Right cardiac atrium (tissue), 5 donors: ENCODE measurements at regions not wholly inside any gene's neighbourhood (a gene's known extent, or its start where the extent isn't known, plus 50 kb on each side); places are given as distances from the start of the nearest gene placed in this dataset.
A peak's percentile ranks its signal among the peaks of the same experiment; 100 is the strongest.

Experiments used
- ATAC-seq, 2 donors: fragments of 200-7000 bp; cut with Tn5 transposase; one replicate each; pipeline versions ENCODE4 v1.8.0 to v1.9.1; 2020; ENCODE audit warnings: moderate library complexity in 2 of 2, mild to moderate bottlenecking in 1 of 2
- DNase-seq, 3 donors: peaks; one replicate each; pipeline ENCODE4 v3.0.0-alpha.2; 2020
- H3K27ac ChIP-seq: one replicate; pipeline ENCODE4 v1.5.1; 2013; ENCODE audit warnings: mild to moderate bottlenecking, low read length, control low read depth, moderate library complexity
- H3K27me3 ChIP-seq: one replicate; pipeline ENCODE4 v1.6.1; 2013; ENCODE audit not compliant: control insufficient read depth, insufficient read depth
- H3K4me1 ChIP-seq: one replicate; pipeline ENCODE4 v1.6.1; 2013; ENCODE audit warnings: low read length; ENCODE audit not compliant: control insufficient read depth, insufficient read depth
- H3K4me3 ChIP-seq: one replicate; pipeline ENCODE4 v1.5.1; 2013; ENCODE audit warnings: low read length, control low read depth
- H3K9me3 ChIP-seq: one replicate; pipeline ENCODE4 v1.6.1; 2013; ENCODE audit warnings: low read length; ENCODE audit not compliant: control insufficient read depth
- WGBS: extraction: QIAGEN DNeasy Blood & Tissue Kit; methylation state at CpG from one replicate; pipeline ENCODE4 v1.1.7; 2013; 5-methylcytosine and 5-hydroxymethylcytosine counted together
- intact Hi-C, 4 donors: fragments of 100-400 bp; cut with DNase I; formaldehyde crosslinking; loops; one replicate each; pipeline versions ENCODE4 v1.11.0 to v1.14.0; 2022 to 2023
- donor health status: healthy with polysubstance abuse.
- donor health status: DM: no; HTN: yes; CAD: no.
- donor health status: DM: no; HTN: no; CAD: no.
- donor health status: DM: no; HTN: yes; CAD: no; lungs with severe emphysema.
- donor health status: DM: yes; HTN: yes; CAD: no.

DNA sequence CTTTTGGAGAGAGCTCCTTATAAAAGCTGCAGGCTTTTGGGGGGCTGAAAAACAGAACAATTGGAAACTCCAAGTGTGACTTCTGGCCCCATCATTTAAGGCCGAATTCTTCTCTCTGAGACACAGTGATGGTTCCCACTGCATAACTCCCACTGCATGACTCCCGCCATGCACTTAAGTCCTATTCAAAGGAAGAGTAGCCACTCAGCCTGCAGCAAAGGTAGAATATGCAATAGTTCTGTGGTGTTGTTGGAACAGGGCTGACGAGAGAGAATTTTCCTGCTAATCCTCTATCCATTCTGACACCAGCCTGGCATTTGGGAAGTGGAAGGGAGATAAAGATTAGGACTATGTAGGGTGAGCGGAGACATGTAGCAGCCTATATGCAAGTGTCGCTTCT, 185.6 kb upstream of the ZNF462 start:
- ATAC-seq (no peak), DNase-seq (no peak)
- intact Hi-C loops: no loop called here
- Histone ChIP-seq H3K27ac (no peak overlapping the region), H3K9me3 (no peaks in the 10 kb centered on the region), H3K4me3 (no peak overlapping the region), H3K27me3 (no peaks in the 10 kb centered on the region), H3K4me1 (no peaks in the 10 kb centered on the region)
- 92% methylated on average over 5 of the region's 5 CpGs for WGBS

- H3K4me1 ChIP-seq: no peaks in the 10 kb centered on the region
- no peaks in the 10 kb centered on the region for H3K9me3 ChIP-seq
- H3K4me3 ChIP-seq: no peak overlapping the region
- peak; percentile 27 to 66 for ATAC-seq
- WGBS: 59% methylated on average over 4 of the region's 4 CpGs
- intact Hi-C loops: no loop called here
- no peak for DNase-seq
- no peaks in the 10 kb centered on the region for H3K27me3 ChIP-seq
- no peak overlapping the region for H3K27ac ChIP-seq
Measured at GRCh38 chr9:106677830-106678229, 185.1 kb upstream of the ZNF462 start.

DNA sequence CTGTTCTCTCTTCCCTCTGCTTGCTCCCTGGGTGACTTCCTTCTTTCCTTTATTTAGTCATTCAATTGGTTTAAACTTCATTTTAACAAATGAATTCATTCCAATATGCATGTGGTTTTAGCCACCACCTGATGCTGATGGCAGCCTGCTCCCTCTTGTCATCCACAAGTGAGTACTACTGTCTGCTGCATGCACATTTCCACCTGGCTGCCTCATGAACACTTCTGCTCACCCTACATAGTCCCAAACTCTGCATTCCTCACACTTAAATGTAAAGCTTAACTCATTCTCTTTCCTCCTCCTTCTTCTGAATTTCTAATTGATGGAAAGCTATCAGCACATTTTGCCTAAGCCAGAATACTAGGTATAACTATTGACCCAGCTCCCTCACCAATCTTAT, 184.7 kb upstream of the ZNF462 start:
- DNase-seq (no peak), ATAC-seq (no peak)
- H3K4me3 ChIP-seq: no peak overlapping the region
- H3K4me1 ChIP-seq: no peaks in the 10 kb centered on the region
- intact Hi-C loops: no loop called here
- no peaks in the 10 kb centered on the region for H3K9me3 ChIP-seq
- H3K27me3 ChIP-seq: no peaks in the 10 kb centered on the region
- H3K27ac ChIP-seq: no peak overlapping the region

- intact Hi-C loops: no loop called here
- Histone ChIP-seq H3K4me1 (no peaks in the 10 kb centered on the region), H3K27ac (no peak overlapping the region), H3K4me3 (no peak overlapping the region), H3K27me3 (no peaks in the 10 kb centered on the region), H3K9me3 (no peaks in the 10 kb centered on the region)
- ATAC-seq (peak; percentile 66 to 83), DNase-seq (no peak)
- 48% methylated on average over 2 of the region's 2 CpGs for WGBS
Measured at GRCh38 chr9:106682420-106682819, 180.5 kb upstream of the ZNF462 start.

- Histone ChIP-seq H3K27me3 (no peaks in the 10 kb centered on the region), H3K4me3 (no peak overlapping the region), H3K27ac (no peak overlapping the region), H3K4me1 (no peaks in the 10 kb centered on the region), H3K9me3 (no peaks in the 10 kb centered on the region)
- intact Hi-C loops: no loop called here
- DNase-seq (no peak), ATAC-seq (no peak)
Measured at GRCh38 chr9:106683454-106683853, 179.5 kb upstream of the ZNF462 start.

GRCh38 chr9:106684940-106685695, 177.8 kb upstream of the ZNF462 start:
- ATAC-seq: no peak
- Histone ChIP-seq H3K27ac (no peak overlapping the region), H3K9me3 (no peaks in the 10 kb centered on the region), H3K27me3 (no peaks in the 10 kb centered on the region), H3K4me1 (no peaks in the 10 kb centered on the region), H3K4me3 (no peak overlapping the region)
- WGBS: 82% methylated on average over 11 of the region's 11 CpGs
- DNase-seq: no peak
- intact Hi-C loops: no loop called here

- ATAC-seq: no peak
- Histone ChIP-seq H3K9me3 (no peaks in the 10 kb centered on the region), H3K4me1 (no peaks in the 10 kb centered on the region), H3K27me3 (no peaks in the 10 kb centered on the region), H3K4me3 (no peak overlapping the region), H3K27ac (no peak overlapping the region)
- DNase-seq: no peak
- intact Hi-C loops: no loop called here
- WGBS: 74% methylated on average over 3 of the region's 3 CpGs
Measured at GRCh38 chr9:106689089-106689488, 173.9 kb upstream of the ZNF462 start.

GRCh38 chr9:106691627-106692026, 171.3 kb upstream of the ZNF462 start:
- Histone ChIP-seq H3K4me3 (no peak overlapping the region), H3K4me1 (no peaks in the 10 kb centered on the region), H3K27ac (no peak overlapping the region), H3K27me3 (no peaks in the 10 kb centered on the region), H3K9me3 (no peaks in the 10 kb centered on the region)
- WGBS: 81% methylated on average over 6 of the region's 6 CpGs
- no peak for ATAC-seq
- no peak for DNase-seq
- intact Hi-C loops: no loop called here

DNA sequence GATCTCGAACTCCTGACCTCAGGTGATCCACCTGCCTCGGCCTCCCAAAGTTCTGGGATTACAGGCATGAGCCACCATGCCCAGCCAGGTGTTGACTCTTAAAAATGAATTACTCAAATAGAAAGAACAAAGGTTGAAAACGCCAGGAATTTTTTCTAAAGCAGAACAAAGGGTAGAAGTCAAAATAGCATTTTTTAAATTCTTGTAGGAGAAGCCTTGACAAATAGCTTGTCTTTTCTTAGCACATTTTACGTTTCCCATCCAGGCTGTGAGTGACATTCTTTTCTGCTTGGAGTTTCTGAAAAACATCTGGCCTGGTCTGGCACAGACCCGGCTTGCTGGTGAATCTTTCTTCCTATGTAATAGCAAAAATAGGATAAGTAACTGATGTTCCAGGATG, 169.4 kb upstream of the ZNF462 start:
- DNase-seq: no peak
- no peak overlapping the region for H3K4me3 ChIP-seq
- H3K27ac ChIP-seq: no peak overlapping the region
- WGBS: 74% methylated on average over 5 of the region's 5 CpGs
- H3K4me1 ChIP-seq: no peaks in the 10 kb centered on the region
- H3K27me3 ChIP-seq: no peaks in the 10 kb centered on the region
- H3K9me3 ChIP-seq: no peaks in the 10 kb centered on the region
- intact Hi-C loops: no loop called here
- no peak for ATAC-seq

- intact Hi-C loops: no loop called here
- Histone ChIP-seq H3K9me3 (no peaks in the 10 kb centered on the region), H3K4me3 (no peak overlapping the region), H3K27ac (no peak overlapping the region), H3K27me3 (no peaks in the 10 kb centered on the region), H3K4me1 (no peaks in the 10 kb centered on the region)
- DNase-seq (no peak), ATAC-seq (no peak)
- 75% methylated on average over 4 of the region's 4 CpGs for WGBS
Measured at GRCh38 chr9:106696804-106697203, 166.2 kb upstream of the ZNF462 start.

DNA sequence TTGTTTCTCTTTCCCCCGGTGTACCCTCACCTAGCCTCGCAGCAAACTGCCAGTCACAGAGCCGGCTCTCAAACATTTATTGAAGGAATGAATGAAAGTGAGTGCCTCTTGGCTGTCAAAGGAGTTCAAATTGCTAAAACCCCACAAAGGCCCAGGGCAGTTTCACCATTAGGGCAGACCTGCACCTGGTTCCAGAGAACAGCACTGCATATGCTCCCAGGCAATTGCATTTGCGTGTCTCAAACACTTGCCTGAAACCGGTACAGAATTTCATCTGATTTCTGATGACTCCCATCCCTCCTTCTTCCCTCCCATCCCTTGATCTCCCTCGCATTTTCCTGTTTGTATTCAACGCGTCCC, 165.6 kb upstream of the ZNF462 start:
- ATAC-seq (peak in 1 of 2 donors; percentile 23), DNase-seq (no peak)
- Histone ChIP-seq H3K27ac (no peak overlapping the region), H3K4me3 (no peak overlapping the region), H3K9me3 (no peaks in the 10 kb centered on the region), H3K4me1 (no peaks in the 10 kb centered on the region), H3K27me3 (no peaks in the 10 kb centered on the region)
- intact Hi-C loops: no loop called here
- WGBS: 40% methylated on average over 8 of the region's 8 CpGs
